ENCODE measurements at regions not wholly inside any gene's neighbourhood (a gene's known extent, or its start where the extent isn't known, plus 50 kb on each side); places are given as distances from the start of the nearest gene placed in this dataset.

GRCh38 chr2:239854596-239854995, 170.5 kb downstream of the NDUFA10 start:
- Histone ChIP-seq H3K27ac (no peak overlapping the region), H3K36me3 (no peaks in the 10 kb centered on the region), H3K27me3 (replicated peaks; ENCODE audit: insufficient read depth) (no peaks in the 10 kb centered on the region), H3K9me3 (no peaks in the 10 kb centered on the region), H3K4me3 (no peak overlapping the region), H3K4me1 (replicated peaks) (no peaks in the 10 kb centered on the region)
- TF ChIP-seq CTCF (IDR thresholded peaks at IDR 0.05) (no peak), POLR2AphosphoS5 (IDR thresholded peaks at IDR 0.05) (no peak), POLR2A (IDR thresholded peaks at IDR 0.05) (no peak)
- intact Hi-C loops (cut with DNase I), result no loop called here
- DNase-seq (ENCODE audit: low spot score), result no peak
- 86% methylated on average over 5 of the region's 5 CpGs for WGBS

GRCh38 chr2:239853706-239854327, 171.3 kb downstream of the NDUFA10 start:
- DNase-seq (ENCODE audit: low spot score), result no peak
- Histone ChIP-seq H3K36me3 (no peaks in the 10 kb centered on the region), H3K4me3 (no peak overlapping the region), H3K27ac (no peak overlapping the region), H3K27me3 (replicated peaks; ENCODE audit: insufficient read depth) (no peaks in the 10 kb centered on the region), H3K9me3 (no peaks in the 10 kb centered on the region), H3K4me1 (replicated peaks) (no peaks in the 10 kb centered on the region)
- WGBS, result 70% methylated on average over 8 of the region's 8 CpGs
- TF ChIP-seq POLR2AphosphoS5 (IDR thresholded peaks at IDR 0.05) (no peak), POLR2A (IDR thresholded peaks at IDR 0.05) (no peak), CTCF (IDR thresholded peaks at IDR 0.05) (no peak)
- intact Hi-C loops (cut with DNase I), result no loop called here

GRCh38 chr2:239853121-239853520, 172.0 kb downstream of the NDUFA10 start:
- Histone ChIP-seq H3K27me3 (replicated peaks; ENCODE audit: insufficient read depth) (no peaks in the 10 kb centered on the region), H3K4me1 (replicated peaks) (no peaks in the 10 kb centered on the region), H3K36me3 (no peaks in the 10 kb centered on the region), H3K27ac (no peak overlapping the region), H3K4me3 (no peak overlapping the region), H3K9me3 (no peaks in the 10 kb centered on the region)
- no peak for DNase-seq (ENCODE audit: low spot score)
- intact Hi-C loops (cut with DNase I), result no loop called here
- TF ChIP-seq POLR2A (IDR thresholded peaks at IDR 0.05) (no peak), POLR2AphosphoS5 (IDR thresholded peaks at IDR 0.05) (no peak), CTCF (IDR thresholded peaks at IDR 0.05) (no peak)
- whole genome bisulfite sequencing, result 78% methylated on average over 8 of the region's 8 CpGs

- Histone ChIP-seq H3K4me3 (no peak overlapping the region), H3K27ac (no peak overlapping the region), H3K27me3 (replicated peaks; ENCODE audit: insufficient read depth) (no peaks in the 10 kb centered on the region), H3K36me3 (no peaks in the 10 kb centered on the region), H3K4me1 (replicated peaks) (no peaks in the 10 kb centered on the region), H3K9me3 (no peaks in the 10 kb centered on the region)
- no peak for TF ChIP-seq POLR2AphosphoS5 (IDR thresholded peaks at IDR 0.05)
- no peak for TF ChIP-seq CTCF (IDR thresholded peaks at IDR 0.05)
- TF ChIP-seq POLR2A (IDR thresholded peaks at IDR 0.05), result no peak
- DNase-seq (ENCODE audit: low spot score), result no peak
- 88% methylated on average over 7 of the region's 7 CpGs for WGBS
- intact Hi-C loops (cut with DNase I), result no loop called here
Measured at GRCh38 chr2:239852272-239852671, 172.9 kb downstream of the NDUFA10 start.
